Activated CD8-positive, alpha-beta memory T cell treated with anti-CD3 and anti-CD28 coated beads, Interleukin-2, amount 50 U/mL, for 48 hours (primary cell): ENCODE measurements at regions not wholly inside any gene's neighbourhood (a gene's known extent, or its start where the extent isn't known, plus 50 kb on each side); places are given as distances from the start of the nearest gene placed in this dataset.

Source experiments
- DNase-seq: peaks from one replicate; pipeline ENCODE4 v3.0.0-alpha.2; 2020

DNA sequence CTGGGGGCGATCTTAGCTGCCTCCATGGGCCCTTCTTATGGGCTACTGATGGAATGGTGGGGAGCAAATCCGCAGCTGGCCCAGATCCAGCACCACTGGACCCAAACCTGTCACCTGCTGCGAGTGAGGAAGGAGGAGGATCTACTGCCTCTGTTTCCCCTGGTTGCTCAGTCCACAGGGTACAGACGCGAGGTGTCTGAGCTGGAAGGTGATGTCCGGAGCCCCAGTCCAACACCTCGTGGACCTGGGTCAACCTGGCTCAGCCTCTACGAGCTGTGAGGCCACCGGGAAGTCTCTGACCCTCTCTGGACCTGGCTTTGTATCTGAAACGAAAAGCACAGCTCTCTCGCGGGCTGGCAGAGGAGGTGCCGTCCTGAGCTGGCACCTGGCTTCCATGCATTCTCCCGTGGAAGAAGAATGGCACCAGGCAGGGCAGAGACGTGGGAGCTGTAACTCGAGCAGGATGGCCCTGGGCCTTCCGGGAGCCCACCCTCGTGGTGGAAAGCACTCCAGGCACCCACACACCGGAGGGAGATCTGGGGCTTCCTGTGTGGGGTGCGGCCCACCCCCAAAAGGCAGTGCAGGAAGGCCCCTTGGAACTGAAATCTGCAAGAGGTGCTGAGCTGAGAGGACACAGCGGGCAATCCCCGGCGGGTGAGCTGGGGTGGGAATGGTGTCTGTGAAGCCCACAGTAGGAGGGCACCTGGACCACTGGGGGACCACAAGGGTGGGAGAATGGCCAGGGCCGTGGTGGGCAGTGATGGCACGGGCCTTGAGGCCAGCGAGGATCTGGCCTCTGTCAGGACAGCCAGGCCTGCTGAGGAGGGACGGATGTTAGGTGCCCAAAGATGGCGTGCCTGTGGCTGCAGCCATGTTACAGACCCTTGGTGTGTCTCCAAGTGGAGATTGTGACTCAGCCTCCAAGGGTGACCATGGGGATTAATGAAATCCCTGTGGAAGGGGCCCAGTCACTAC is 133.4 kb downstream of the OLFM1 start:
- DNase-seq: no peak

DNA sequence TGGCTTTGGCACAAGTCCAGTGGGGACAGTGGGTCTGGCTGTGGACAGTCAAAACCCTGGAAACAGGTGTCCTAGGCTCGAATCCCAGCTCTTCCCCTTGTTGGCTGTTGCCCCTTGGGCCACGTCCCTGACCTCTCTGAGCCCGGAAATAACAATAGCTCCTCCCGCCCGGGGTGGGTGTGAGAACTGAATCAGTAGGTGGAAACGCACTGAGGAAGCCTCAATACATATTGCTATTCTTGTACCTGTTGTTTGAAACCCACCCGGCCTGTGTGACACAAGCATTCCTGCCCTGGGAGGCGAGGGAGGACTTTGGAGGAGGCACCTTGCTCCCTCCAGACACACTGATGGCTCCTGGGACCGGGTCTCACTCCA is 134.1 kb downstream of the OLFM1 start:
- DNase-seq: no peak

DNA sequence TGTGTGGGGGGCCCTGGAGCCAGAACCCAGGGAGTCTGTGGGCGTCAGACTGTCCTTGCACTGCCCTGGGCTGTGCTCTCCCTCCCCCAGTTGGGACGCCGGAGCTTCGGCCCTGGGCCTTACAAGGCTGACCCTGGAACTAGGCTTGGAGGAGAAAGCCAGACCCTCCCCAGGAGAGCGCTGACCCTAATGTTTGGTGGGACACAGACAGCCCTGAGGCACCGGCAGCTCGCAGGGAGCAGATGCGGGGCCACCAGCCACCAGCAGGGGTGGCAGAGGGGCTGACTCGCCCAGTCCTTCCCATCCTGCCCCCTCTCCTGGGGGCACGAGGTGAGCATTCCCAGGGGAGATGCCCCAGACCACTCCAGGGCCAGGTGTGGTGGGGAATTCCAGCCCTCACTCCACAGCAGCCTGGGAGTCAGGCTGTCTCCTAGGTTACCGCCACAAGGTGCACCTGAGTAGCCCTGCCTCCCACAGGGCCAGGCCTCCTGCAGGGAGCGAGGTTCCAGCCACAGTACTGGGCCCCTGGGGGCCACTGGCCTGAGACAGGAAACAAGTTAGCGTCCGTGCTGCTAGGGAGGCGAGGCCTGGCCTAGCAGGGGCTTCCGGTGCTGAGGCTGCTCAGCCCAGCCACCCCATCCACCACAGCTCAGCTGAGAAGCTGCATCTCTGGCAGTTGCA is 134.6 kb downstream of the OLFM1 start:
- DNase-seq: no peak

DNA sequence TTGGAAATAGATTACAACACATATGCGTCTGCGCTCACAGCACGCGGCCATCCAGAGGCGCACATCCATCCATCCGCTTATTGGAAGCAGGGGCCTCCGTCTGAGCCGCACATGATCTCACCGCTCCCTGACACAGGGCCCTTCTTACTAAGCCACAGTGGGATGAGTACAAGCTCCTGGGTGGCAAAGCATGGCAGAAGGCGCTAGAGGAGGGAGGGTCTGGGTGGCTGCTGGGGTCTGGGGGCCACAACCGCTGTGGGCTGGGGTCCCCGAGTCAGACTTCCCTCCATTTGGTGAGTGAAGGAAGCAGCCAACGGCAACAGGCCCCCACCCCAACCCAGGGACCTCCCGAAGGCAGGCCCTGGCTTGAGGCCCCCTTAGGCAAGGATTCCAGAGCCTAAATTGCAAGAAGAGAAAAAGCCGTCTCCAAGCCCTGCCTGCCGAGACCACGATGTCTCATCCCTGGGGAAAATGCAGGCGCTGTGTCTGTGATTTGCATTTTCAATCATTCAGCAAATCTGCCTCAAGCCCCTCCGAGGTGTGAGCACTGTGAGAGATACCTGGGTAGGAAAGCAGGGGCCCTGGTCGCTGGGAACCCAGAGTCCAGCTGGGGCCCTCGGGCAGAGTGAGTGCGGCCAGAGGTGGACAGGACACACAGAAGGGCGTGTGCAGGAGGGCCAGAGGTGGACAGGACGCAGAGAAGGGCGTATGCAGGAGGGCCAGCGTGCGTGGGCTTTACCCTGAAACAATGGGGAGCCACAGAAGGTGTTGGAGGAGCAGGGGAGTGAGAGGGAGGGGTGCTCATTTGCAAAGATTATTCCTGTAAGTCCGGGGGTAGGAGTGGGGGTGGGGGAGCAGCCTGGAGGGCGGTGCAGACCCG is 135.7 kb downstream of the OLFM1 start:
- no peak for DNase-seq

DNA sequence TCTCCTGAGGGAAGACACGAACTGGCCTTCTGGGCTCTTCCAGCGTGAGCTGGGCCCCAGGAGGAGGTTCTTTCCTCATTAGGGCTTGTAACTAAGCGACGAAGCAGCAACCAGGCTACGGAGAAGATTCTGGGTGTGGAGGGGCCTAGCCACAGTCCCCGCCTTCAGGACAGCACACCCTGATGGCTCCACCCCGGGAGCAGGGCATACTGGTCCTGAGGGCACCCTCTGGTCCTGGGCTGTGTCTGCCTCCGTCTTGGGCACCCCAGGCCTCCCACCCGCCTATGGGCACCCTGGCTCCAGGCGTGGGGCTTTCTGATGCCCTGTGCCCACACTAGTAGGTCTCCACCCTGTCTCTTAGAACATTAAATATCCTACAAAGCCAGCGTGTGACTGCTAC is 136.4 kb downstream of the OLFM1 start:
- DNase-seq: no peak

DNA sequence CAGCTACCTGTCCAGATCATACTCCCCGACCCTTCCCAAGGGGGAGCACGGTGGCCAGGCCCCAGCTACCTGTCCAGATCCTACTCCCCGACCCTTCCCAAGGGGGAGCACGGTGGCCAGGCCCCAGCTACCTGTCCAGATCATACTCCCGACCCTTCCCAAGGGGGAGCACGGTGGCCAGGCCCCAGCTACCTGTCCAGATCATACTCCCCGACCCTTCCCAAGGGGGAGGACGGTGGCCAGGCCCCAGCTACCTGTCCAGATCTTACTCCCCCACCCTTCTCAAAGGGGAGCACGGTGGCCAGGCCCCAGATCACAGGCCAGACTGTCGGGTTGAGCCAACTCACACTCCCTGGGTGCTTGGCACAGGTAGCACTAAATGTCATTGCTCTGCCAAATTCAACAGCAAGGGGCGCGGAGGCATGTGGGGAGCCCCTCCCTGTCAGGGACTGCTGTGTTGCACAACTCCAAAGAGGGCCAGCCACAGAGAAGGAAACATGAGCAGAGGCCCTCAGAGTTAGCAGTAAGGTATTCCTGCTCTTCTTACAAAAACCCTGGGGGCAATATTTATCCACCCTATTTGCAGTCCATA is 136.9 kb downstream of the OLFM1 start:
- no peak for DNase-seq

DNA sequence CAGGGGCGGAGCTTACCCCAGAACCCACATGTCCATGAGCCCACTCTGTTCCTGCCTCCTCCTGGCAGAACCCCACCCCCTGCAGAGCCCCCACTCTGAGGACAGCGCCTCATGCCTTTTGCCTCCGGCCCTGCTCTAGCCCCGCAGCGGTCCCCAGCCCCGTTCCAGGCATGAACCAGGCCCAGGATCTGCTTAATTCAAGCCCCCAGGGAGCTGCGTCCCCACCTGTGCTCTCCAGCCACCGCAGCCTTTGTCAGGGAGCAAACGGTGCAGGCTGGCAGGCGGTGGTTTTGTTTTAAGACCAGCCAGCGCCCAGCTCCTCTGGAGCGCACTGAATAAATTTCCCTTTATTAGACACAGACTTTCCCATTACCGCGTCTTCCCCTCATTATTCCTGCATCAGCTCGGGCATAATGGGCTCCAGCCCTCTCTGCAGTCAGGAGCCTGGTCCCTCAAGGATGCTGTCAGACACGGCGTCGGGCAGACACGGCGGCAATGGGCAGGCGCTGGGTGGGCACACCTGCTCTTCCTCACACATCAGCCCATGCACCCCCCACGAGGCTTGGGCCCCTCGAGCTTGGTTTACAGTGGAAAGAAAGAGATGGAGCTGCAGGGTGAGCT is 137.6 kb downstream of the OLFM1 start:
- no peak for DNase-seq

DNA sequence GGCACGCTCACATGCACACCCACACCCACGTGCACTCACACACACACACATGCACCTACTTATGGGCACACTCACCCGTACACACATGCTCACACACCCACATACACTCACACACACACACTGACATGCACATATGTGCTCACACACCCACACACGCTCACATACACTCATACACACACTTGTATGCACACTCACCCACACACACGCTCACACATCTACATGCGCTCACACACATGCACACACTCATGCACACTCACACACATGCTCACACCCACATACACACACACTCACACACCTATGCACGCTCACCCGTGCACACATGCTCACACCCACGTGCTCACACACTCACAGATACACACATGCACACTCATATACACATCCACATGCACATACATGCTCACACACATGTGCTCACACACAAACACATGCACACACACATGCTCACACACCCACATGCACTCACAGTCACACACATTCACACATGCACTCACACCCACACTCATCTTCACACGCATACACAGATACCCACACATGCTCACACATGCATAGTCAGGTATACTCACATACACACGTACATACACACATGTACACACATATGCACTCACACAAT is 138.3 kb downstream of the OLFM1 start:
- DNase-seq: no peak

DNA sequence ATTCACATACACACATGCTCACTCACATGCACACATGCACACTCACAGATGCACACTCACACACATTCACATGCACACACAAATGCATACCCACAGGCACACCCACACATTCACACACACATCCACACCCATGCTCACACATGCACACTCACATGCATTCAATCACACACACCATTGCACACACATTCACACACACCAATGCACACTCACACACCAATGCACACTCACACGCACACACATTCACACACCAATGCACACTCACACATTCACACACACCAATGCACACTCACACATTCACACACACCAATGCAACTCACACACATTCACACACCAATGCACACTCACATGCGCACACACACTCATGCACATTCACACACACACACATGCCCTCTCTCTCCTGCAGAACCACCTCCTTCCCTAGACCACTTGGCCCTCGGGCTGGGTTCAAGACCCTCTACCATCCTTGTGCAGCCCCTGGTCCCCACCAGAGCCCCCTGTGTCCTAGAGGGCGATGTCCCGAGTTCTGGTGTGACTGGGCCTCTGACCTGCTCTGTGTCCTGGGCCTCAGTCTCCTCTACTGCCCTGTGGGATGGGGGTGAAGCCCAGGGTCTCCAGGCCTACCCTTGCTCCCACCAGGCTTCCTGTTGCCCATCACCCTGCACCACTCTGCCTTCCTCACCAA is 139.0 kb downstream of the OLFM1 start:
- DNase-seq: no peak

DNA sequence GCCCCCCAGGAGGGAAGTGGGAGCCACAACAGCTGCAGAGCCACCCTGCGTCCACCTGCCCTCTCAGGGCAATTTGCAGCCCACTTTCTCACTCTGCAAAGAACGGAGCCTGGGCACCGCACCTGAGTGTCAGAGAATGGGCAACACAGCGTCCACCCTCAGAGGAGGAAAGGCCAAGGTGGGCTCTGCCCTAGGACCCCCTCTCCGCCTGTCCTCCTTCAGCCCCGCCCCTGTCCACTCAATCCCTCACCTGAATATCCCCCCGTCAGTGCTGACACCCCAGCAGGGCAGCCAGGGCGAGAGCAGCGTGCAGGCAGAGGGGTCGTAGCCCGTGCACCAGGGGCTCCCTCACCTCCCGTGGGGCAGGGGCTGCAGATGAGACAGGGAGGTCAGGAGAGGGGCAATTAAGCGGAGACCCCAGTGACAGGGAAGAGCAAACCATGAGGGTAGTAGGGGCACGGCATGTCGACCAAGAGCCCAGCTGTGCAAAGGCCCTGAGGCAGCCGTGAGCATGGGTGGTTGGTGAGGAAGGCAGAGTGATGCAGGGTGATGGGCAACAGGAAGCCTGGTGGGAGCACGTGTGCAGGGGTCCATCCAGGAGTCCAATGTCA is 140.3 kb downstream of the OLFM1 start:
- no peak for DNase-seq

DNA sequence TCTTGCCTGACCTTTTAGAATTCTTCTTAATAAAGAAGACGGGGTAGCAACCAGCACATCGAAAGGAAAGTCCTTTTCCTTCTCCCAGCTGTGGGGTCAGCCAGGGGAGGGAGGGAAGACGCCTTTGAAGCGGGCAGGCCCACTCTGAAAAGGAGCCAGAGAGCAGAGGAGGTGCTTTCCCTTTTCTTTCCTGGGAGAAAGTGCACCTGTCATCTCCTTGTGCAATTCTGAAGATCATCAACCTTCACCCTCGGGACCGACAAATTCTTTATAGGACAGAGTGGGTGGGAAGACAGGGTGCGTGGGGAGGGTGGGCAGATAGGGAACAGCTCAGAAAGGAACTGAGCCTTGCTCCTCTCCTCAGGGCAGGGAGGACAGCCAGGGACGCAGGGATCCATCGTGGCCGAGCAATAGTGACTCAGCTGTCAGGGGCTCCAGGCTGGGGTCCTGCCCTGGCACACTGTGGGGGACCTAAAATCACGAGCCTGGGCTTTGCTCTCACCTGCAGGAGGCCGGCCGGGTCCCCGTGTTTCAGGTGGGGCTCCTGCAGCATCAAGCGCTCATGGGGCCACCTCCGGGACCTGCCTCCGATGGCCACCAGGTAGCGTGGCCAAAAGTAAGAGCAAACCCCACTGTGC is 141.0 kb downstream of the OLFM1 start:
- DNase-seq: no peak

DNA sequence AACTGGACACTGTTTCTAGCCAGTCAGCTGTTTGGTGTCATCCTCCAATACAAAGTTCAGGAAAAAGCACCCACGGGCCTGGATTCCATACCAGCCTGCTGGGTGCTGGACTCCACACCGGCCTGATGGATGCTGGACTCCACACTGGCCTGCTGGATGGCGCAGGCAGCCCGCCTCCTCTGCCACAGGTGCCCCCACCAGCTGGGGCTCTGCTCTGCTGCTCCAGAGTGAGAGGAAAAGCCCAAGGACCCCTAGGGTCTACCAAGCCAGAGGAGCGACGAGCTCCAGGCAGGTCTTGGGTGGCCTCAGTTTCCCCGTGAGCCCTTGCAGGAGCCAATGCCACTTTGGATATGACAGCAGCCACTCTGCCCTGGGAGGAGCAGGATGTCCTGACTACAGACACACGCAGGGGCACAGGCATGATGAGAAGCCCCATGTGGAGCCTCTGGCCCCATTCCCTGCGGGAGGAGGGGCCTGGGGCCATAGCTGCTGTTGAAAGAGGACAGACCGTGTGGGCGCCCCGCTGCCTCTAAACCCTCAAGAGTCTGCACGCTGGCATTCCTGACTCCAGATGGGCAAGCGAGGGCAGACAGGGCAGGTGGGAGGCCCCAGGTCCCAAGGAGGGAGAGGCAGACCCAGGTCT is 141.6 kb downstream of the OLFM1 start:
- no peak for DNase-seq

DNA sequence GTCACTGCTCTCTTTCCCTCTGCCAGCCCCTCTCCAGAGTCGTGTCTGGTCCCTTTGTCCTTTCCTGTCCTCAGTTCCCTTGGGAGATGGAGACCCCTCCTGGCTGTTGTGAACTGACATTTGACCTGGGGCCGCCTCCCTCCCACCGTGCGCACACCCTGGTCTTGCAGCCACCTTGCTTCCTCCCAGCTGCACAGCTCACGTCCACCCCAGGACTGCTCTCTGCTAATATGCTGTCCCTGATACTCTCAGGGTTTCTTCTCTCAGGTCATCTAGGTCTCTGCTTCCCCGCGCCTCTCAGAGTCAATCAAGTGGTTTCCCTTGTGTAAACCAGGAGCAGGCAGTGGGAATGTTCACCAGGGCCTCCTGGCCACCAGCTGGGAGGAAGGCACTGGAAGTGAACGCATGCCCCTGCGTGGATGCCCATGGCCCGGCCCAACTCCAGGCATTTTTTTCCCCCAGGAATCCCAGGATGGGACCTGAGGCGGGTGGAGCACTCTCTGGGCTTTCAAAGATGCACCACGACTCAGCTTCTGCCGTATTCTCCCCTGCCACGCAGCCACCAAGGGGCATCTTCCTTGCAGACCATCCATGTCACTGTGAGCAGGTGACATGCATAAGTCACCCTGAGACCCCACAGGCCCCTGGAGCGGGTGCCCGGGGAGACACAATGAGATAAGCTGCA is 142.4 kb downstream of the OLFM1 start:
- DNase-seq: no peak

DNA sequence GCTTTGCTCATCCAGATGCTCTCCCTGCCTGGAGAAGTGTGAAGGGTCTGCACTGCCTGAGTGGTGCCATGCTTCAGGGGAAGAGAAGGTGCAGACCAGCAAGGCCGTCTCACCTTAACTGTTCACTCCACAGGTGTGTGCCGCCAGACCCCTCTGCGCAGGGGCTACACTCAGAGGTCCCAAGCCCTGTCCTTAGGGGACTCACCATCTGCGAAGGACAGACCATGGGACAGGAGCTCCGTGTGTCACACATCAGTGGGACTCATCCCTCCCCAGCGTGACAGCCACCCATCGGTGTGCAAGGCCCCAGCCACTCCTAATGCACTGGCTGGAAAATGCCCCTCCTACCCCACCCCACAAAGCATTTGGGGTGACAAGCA is 142.9 kb downstream of the OLFM1 start:
- DNase-seq: no peak

DNA sequence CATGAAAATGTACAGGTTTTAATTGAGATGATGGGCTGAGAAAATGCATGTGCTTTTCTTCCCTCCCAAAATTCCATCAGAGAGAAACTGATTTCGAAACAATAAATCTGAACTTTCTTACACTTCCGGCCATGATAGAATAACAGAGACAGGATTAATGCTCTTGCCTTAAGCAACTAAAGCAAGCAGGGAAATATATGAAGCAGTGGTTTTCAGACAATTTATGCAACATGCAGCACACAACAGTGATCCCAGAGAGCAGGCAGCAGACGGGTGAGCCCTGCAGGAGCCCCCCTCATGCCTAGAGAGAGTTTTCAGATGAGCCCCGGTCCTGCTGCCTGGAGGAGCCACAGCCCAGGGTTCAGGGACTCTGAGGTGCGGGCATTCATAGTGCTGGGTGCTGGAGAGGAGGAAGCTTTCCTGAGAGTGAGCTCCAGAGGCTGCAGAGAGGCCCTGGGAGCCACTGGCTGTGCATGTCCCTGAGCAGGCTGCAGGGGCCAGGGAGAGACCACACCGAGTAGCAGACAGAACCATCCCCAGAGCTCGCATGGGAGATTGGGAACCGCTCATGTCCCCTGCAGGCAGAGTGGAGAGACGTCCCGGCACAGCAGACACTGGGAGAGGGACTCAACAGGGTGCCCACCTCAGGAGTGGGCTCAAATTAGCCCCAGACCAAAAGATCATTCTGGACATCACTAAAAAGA is 143.5 kb downstream of the OLFM1 start:
- DNase-seq: no peak

DNA sequence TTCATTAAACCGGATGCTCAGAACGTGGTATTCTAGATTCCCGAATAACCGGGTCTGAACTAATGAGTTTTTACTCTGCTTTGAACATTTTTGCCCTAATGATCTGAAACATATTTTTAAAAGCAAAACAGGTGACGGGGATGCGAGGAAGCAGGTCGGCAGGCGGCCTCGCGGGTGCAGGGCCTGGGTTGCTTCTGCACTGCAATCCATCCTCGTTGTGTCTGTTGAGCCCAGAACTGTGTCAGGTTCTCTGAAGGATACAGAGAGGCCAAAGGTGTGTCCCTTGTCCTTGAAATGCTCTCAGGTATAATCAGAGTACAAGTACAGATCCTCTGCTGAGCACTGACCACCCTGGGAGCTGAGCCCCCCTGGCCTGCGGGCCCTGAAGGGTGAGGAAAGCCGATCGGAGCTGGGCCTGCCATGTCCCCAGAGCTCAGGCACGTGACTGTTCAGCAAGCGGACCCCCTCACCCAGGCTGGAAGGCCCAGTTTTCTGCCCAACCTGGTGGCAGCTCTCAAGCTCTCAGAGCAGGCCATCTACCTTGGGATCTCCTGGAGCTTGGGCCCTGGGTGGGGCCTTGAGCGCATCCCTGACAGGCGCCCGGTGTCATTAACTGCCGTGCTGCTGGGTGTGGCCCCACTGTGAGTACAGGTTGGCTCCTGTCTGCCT is 151.8 kb downstream of the OLFM1 start:
- no peak for DNase-seq

DNA sequence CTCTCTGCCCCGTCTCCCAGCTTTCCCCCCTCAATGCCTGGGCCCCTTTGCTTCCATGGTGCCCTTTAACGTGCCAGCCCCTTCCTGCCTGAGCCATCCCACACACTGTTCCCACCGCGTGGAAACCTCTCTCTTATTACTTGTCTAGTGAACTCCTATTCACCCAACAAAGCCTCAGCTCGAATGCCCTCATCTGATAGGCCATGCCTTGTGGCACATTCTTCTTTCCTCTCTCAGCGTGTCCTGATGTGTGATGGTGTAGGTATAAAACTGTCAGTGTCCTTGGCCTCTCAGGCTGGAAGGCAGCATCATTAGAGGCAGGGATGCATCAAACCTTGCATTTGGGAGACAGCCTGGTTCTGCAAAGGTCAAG is 152.3 kb downstream of the OLFM1 start:
- no peak for DNase-seq

DNA sequence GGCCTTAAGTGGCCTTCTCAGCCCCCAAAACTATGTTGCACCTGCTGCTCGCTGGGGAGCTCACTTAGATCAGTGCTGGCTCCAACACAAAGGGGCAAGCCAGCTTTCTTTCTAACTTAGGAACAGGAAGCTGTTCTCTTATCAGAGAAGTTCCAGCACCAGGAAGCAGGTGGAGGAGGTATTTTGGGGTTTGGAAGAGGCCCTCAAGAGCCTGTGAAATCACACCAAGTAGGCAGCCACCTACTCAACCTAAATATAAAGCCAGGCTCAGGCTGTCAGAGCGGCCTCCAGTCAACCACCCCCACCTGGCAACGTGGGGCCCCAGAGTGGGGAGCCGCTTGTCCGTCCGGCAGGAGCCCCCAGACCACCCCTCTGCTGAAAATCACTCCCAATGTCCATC is 152.8 kb downstream of the OLFM1 start:
- no peak for DNase-seq
